ENCODE measurements at regions not wholly inside any gene's neighbourhood (a gene's known extent, or its start where the extent isn't known, plus 50 kb on each side); places are given as distances from the start of the nearest gene placed in this dataset.

GRCh38 chr11:80355251-80355650 lies 914.4 kb upstream of the TENM4 start:
- no peak for ATAC-seq (ENCODE audit: low read depth)
- H4K5ac ChIP-seq (ENCODE audit: low read depth, low read length), result no peak overlapping the region
- no CpG with 5 or more reads among the region's 1 CpG for WGBS, 2 experiments (ENCODE audit: extremely low coverage in 2 of 2, insufficient read length in 1 of 2)
- dilution Hi-C loops (cut with HindIII; ENCODE audit: low sequenced_read_pairs, unreplicated experiment), result no loop called here
- intact Hi-C loops (cut with micrococcal nuclease), result no loop called here
- no peak overlapping the region for H2BK20ac ChIP-seq (ENCODE audit: low read depth, low read length)
- no peak overlapping the region for H2AK5ac ChIP-seq (ENCODE audit: low read depth, low read length)
- no peak overlapping the region for H3K9ac ChIP-seq (ENCODE audit: low read depth, low read length)
- no peak overlapping the region for H2BK15ac ChIP-seq (ENCODE audit: low read depth, low read length)
- no peak overlapping the region for H4K91ac ChIP-seq (ENCODE audit: insufficient read depth, low read depth, low read length)
- H3K4ac ChIP-seq (ENCODE audit: low read depth, low read length), result no peak overlapping the region
- no peak overlapping the region for H2AK9ac ChIP-seq (replicated peaks; ENCODE audit: low read depth, low read length, poor library complexity)
- no peak overlapping the region for H3K14ac ChIP-seq (replicated peaks; ENCODE audit: low read depth, low read length)
- H3K56ac ChIP-seq (ENCODE audit: extremely low read depth, insufficient read depth, low read length), result no peak overlapping the region
- H3K36me3 ChIP-seq (ENCODE audit: control insufficient read depth, insufficient read depth, low read length), result no peaks in the 10 kb centered on the region
- no peaks in the 10 kb centered on the region for H3K79me1 ChIP-seq (ENCODE audit: low read depth in 1 of 2, low read length in 2 of 2)
- TF ChIP-seq CHD1 (IDR thresholded peaks at IDR 0.05; ENCODE audit: low read depth, low read length) (no peak), RCOR1 (IDR thresholded peaks at IDR 0.05; ENCODE audit: insufficient replicate concordance, low read length) (no peak), NFE2L2 (IDR thresholded peaks at IDR 0.05; ENCODE audit: low read depth, low read length) (no peak), FOS (IDR thresholded peaks at IDR 0.05; ENCODE audit: low read depth, low read length) (no peak), MAFK (IDR thresholded peaks at IDR 0.05; ENCODE audit: low read depth, low read length) (no peak), MAZ (IDR thresholded peaks at IDR 0.05; ENCODE audit: borderline replicate concordance, low read depth, low read length) (no peak), USF2 (IDR thresholded peaks at IDR 0.05; ENCODE audit: low read depth, low read length) (no peak)
- no peak overlapping the region for H4K8ac ChIP-seq (ENCODE audit: low read depth in 2 of 2, low read length in 2 of 2)
- no peak overlapping the region for H2AFZ ChIP-seq (replicated peaks; ENCODE audit: low read length, poor library complexity)
- no TSS peak for BruUV-seq (replicated peaks)
- ChIA-PET POLR2A (ENCODE audit: unreplicated experiment) (no interaction called here), CTCF (interaction anchor here (0.5 kb wide), 1 partner anchor 12 kb away, joined by 3 read pairs; no protein-coding TSS in a partner anchor)
- no peak overlapping the region for H3K27ac ChIP-seq (ENCODE audit: insufficient read depth, low read length)
- H3K23ac ChIP-seq (ENCODE audit: low read depth, low read length), result no peak overlapping the region
- no peak overlapping the region for H2BK120ac ChIP-seq (ENCODE audit: low read depth, low read length)
- H2BK5ac ChIP-seq (ENCODE audit: low read depth, low read length, poor library complexity, severe bottlenecking), result no peak overlapping the region
- no peak overlapping the region for H3K4me3 ChIP-seq (ENCODE audit: insufficient read depth, low read depth, low read length)
- no peaks in the 10 kb centered on the region for H4K20me1 ChIP-seq (ENCODE audit: insufficient read depth, low read length)
- H3K18ac ChIP-seq (ENCODE audit: low read depth, low read length), result no peak overlapping the region
- no peak for DNase-seq
- no peaks in the 10 kb centered on the region for H3K27me3 ChIP-seq (ENCODE audit: control insufficient read depth, insufficient read depth, low read length)
- H3K4me2 ChIP-seq (ENCODE audit: low read depth, low read length), result no peak overlapping the region
- no peaks in the 10 kb centered on the region for H3K9me1 ChIP-seq (ENCODE audit: insufficient read depth, low read length)
- H3K4me1 ChIP-seq (ENCODE audit: control insufficient read depth, insufficient read depth, low read length), result no peaks in the 10 kb centered on the region
- H3K9me3 ChIP-seq (ENCODE audit: control insufficient read depth, insufficient read depth, low read length), result no peaks in the 10 kb centered on the region
- in situ Hi-C loops (cut with MboI; ENCODE audit: low sequenced_read_pairs), result no loop called here
